HCEC 1CT (cell line): ENCODE measurements at regions not wholly inside any gene's neighbourhood (a gene's known extent, or its start where the extent isn't known, plus 50 kb on each side); places are given as distances from the start of the nearest gene placed in this dataset.
"Not testable (repeated sequence)": the region's sequence is repeated elsewhere in the genome, so short reads cannot be mapped to it uniquely, and the experiment has no call there.

Source experiments
- DNase-seq: peaks from one replicate; pipeline ENCODE4 v3.0.0-alpha.2; 2017

DNA sequence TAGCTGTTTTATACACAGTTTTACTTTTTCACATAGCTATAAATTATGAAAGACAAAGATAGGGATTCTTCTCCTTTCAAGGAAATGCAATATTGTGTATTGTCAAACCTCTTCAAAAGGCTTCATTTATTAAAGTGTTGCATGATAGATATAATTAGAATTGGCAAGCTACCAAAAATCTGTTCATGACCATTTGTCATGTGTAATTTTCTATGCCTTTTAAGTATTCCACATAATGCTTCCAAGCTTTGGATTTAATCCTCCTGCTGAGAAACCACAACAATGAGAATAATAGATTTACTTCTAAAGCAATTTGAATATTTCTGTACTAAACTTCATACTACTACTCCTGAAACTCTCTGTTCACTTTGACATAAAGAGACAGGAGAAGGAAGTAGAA, 403.2 kb upstream of the CCDC179 start:
- no peak for DNase-seq

DNA sequence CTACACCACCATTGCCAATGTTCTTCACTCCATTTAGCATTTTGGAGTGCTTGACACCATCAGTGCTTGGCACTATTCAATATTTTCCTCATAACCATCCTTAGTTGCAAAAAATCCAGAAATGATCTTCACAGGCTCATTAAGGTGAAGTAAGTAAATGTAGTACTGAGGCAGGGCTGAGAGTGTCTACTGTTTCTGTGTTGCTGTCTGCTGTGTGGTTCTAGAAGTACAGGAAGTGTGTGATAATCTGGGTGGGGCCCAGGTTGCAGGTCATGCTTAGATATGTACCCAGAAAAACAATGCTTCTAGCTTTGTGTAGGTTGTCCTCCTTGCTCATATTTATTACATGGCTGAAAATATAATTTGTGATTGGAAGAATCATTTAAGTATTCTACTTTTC, 411.8 kb upstream of the CCDC179 start:
- no peak for DNase-seq

GRCh38 chr11:23278121-23278520, 417.8 kb upstream of the CCDC179 start:
- peak; percentile 90 for DNase-seq

DNA sequence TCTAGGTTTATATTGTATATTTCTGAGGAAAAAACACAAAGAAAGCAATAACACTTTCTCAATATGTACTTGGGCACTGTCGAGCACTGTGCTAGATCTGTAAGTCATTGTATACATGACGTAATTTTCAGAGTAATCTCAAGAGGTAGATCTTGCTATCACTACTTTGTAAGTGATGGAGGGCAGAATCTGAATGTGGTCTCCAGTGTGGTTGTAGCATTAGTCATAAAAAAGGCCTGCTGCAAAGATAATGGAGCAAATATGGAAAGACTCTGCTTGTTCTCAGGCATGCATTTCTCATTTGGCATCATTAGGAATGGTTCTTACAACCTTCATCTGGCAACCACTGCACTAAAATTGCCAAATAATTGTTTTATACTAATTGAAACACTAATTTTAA, 419.8 kb upstream of the CCDC179 start:
- peak; percentile 19 for DNase-seq

DNA sequence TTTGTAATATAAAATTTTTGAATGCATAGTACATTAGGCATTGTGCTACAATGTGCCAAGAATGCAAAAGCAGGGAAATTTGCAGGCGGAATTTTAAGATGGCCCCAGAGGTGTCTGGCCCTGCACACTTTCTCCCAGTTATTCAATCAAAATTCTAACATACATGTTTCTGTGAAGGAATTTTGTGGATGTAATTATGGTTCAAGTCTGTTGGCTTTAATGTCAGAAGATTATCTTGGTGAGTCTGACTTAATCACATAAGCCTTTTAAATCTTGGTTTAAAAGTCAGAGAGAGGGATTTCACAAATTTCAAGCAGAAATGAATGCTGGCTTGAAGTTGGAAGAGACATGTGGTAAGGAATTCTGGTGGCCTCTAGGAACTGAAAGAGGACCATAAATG, 423.4 kb upstream of the CCDC179 start:
- no peak for DNase-seq

DNA sequence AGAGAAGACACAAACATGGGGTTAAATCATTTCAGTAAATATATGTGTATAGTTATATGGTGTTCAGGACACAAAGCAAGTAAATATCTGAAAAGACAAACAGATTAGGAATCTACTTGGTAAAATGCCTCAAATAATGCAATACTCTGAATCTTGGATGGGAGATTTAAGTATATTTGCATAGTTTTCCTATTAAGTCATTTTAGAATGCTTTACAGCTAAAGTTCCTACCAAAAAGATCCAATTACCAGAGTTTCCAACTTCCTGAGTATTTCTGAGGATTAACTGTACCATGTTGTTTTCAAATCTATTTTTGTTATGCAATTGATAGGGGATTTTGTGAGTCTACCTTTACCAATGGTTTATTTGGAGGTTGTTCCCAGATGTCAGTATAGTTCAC, 424.4 kb upstream of the CCDC179 start:
- DNase-seq, result peak; percentile 89

- DNase-seq, result peak; percentile 95
Observed at GRCh38 chr11:23288003-23288783, 427.9 kb upstream of the CCDC179 start.

DNA sequence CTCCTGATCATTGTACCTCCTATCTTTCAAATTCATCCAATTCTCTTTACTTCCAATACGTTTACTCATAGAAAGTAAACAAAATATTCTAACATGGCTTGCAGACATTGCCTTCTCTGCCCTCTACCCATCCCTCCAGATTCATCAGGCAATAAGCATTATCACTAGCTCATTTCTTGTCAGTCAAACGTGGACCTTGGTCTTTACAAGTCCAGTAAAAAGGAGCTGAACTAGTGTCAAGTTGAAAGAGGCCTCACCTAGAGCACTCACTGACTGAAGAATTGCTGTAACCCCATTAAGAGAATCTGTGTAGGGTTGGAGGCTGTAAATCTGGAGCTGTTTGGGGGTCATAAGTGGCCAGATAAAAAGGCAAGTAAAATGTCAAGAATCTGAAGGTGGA, 435.0 kb upstream of the CCDC179 start:
- DNase-seq, result no peak

GRCh38 chr11:23308041-23308440, 447.8 kb upstream of the CCDC179 start:
- no peak for DNase-seq

DNA sequence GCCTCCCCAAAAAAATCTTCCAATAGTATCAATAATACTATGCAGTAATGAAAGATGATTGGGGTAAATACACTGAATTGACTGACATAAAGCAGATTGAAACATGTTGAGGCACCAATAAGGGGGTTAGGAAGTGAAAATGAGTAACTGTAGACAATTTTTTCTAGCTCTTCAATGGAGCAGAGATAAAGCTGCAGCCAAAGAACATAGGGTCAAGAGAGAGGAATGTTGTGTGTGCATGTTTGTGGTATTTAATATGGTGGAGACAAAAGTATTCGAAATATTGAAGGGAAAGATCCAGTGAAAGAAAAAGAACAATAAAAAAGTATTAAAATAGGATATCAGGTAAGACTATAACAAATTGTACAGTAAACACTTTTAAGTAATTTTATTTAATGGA, 450.0 kb upstream of the CCDC179 start:
- peak; percentile 31 for DNase-seq

DNA sequence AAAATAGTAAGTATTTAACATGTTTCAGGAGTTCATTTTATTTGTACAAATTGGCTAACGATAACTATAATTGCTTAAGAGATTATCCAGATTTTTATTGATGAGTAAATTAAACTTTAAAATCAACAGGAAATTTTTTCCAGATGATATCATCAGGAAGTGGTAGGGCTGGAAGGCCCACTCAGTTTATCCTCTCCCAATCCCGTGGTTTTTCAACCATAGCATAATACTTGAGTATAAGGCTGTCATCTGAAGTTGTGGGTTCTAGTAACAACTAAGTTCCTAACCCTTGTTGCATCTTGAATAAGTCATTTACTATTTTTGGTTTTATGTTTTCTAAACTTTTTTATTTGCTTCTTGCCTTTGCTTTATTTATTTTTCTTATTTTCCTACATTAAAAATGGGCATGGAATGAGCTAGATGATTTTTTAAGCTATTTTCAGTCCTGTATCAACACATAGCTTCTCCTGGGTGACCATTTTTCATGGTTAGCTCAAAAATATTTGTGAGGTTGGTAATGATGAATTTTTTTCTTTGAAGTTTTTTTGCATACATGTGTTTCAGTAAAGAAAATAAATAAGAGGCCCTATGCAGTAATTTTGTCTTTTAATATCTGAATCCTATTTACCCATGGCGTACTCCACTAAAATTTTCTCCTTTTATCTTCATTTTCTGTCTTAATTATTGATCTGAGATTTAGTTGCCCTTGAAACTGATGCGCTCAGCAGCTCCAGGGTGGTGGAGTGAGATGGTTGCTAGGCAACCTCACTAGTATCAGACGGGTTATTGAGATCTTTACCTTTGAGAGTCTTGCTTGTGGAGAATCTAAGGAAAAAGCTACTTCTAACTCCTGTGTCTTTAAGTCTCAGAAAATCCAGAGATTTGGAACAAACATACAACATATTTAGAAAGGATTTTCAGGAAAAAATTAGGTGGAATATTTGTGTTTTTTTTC, 452.0 kb upstream of the CCDC179 start:
- DNase-seq, result peak; percentile 89

- no peak for DNase-seq
Observed at GRCh38 chr11:23313001-23313400, 452.7 kb upstream of the CCDC179 start.

- DNase-seq, result no peak
Observed at GRCh38 chr11:23314162-23314561, 453.9 kb upstream of the CCDC179 start.

DNA sequence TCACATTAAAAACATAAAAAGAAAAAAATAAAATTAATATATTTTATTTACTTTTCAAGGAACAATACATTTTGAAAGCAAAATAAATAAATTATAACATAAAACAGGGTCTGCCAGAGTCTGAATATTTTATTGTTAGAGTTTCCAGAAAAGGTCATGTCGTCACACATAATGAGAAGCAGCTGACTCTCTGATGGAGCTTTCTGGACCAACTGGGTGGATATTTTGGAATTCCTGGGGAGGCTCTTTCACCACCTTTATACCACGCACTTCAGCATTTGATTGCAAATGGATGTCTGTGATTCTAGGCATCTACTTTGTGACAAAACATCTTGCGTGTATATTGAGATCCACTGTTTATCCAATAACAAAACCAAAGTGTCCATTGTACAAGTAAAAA, 455.0 kb upstream of the CCDC179 start:
- DNase-seq, result no peak

DNA sequence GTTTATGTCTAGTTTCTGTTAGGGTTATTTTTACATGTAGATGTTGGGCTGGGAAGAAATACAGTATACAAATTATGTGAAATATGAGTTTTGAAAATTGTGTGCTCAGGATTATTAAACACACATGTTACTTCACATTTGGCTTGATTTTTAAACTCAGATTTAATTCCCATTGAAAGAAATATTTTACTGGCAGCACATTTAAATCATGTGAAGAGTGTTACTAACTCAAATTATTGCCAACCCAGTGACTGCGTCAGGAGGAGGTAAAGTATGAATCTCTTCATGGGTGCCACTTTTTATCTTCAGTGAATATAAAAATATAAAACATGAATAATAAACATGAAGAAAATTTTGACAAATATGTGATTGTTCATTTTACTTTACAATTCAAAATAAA, 457.5 kb upstream of the CCDC179 start:
- DNase-seq, result no peak

GRCh38 chr11:23318670-23319069, 458.4 kb upstream of the CCDC179 start:
- no peak for DNase-seq

DNA sequence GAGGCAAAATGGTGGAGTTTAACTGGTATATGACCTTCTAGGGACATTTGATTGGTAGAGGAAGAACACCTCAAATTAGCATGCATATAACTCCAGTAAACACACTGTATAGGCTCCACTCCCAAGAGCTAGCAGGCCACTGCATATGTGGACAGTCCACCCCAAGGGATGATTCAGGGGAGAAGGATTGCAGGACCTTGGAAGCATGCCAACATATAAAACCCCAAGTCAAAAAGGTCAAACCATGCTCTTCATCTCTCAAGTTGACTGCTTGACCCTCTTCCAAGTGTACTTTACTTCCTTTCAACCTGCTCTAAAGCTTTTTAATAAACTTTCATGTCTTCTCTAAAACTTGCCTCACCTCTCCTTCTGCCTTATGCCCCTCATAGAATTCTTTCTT, 459.9 kb upstream of the CCDC179 start:
- peak; percentile 38 for DNase-seq

DNA sequence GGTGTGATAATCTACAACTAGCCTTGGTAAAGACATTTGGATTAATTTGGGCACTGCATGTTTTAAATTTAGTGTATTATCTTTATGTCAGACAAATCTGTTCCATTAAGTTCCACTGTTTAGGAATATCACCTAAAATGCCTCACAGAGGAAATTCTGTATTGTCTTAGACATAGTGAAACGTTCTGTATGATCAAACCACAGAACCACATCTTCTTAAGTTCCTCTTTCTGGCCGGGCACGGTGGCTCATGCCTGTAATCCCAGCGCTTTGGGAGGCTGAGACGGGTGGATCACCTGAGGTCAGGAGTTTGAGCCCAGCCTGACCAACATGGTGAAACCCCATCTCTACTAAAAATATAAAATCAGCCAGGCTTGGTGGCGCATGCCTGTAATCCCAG, 475.3 kb upstream of the CCDC179 start:
- not testable (repeated sequence) for DNase-seq

DNA sequence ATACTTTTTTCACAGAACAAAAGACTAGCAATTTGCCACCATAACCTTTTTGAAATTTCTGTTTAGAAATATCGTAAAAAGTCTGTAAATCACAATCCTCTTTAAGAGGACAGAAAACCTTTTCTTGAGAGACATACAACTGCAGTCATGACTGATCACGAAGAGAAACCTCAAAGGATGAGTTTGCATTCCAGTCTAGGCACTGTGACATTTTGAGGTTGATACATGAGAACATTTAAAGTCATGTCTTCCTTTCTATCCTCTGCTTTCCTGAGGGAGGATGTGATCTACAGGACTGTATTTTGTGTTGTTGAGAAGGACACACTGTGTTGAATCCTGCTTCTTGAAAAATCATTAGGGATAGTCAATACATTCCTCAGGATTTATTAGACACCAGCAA, 476.7 kb upstream of the CCDC179 start:
- peak; percentile 30 for DNase-seq

GRCh38 chr11:23353611-23354010, 493.3 kb upstream of the CCDC179 start:
- DNase-seq, result no peak

GRCh38 chr11:23359297-23359696, 499.0 kb upstream of the CCDC179 start:
- DNase-seq, result peak; percentile 95

DNA sequence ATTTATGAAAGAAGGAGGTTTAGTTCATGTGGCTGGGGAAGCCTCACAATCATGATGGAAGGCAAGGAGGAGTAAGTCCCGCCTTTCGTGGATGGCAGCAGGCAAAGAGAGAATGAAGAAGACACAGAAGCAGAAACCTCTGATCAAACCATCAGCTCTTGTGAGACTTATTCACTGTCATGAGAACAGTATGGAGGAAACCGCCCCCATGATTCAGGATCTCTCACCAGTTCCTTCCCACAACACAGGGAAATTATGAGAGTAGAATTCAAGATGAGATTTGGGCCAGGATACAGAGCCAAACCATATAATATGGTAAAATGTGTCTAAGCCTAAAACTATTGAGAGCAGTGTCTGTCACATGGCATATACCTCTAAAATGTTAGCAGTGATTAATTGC, 503.8 kb upstream of the CCDC179 start:
- no peak for DNase-seq

- no peak for DNase-seq
Observed at GRCh38 chr11:23370580-23371275, 510.5 kb upstream of the CCDC179 start.
